ENCODE measurements at regions not wholly inside any gene's neighbourhood (a gene's known extent, or its start where the extent isn't known, plus 50 kb on each side); places are given as distances from the start of the nearest gene placed in this dataset.

DNA sequence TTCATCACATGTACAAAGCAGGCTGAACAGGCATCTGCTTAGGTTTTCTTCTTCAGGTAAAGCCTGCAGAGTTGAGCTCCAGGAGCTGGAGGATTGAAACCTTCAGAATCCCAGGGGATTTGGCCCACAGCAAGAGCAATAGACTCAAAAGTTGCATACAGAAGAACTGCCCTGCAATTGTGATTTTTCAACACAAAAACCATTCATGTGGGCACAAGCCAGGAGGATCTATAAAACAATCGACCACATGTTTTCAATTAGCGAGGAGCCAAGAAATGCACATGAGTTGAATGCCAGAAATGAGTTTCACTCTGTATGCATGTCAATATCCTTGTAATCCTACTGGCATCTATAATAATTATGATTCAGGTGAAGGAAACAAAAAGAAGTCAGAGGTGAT is 576.4 kb downstream of the HDGFL1 start:
- CTCF ChIA-PET = no interaction called here
- POLR2A ChIA-PET (ENCODE audit: low non-redundant PET) = no interaction called here
- no peak for DNase-seq (ENCODE audit: low spot score)
- H3K27ac ChIP-seq = no peak overlapping the region
- TF ChIP-seq, protein P1, sequence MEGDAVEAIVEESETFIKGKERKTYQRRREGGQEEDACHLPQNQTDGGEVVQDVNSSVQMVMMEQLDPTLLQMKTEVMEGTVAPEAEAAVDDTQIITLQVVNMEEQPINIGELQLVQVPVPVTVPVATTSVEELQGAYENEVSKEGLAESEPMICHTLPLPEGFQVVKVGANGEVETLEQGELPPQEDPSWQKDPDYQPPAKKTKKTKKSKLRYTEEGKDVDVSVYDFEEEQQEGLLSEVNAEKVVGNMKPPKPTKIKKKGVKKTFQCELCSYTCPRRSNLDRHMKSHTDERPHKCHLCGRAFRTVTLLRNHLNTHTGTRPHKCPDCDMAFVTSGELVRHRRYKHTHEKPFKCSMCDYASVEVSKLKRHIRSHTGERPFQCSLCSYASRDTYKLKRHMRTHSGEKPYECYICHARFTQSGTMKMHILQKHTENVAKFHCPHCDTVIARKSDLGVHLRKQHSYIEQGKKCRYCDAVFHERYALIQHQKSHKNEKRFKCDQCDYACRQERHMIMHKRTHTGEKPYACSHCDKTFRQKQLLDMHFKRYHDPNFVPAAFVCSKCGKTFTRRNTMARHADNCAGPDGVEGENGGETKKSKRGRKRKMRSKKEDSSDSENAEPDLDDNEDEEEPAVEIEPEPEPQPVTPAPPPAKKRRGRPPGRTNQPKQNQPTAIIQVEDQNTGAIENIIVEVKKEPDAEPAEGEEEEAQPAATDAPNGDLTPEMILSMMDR (conservative IDR thresholded peaks at IDR 0.05; ENCODE audit: low read depth) = no peak

DNA sequence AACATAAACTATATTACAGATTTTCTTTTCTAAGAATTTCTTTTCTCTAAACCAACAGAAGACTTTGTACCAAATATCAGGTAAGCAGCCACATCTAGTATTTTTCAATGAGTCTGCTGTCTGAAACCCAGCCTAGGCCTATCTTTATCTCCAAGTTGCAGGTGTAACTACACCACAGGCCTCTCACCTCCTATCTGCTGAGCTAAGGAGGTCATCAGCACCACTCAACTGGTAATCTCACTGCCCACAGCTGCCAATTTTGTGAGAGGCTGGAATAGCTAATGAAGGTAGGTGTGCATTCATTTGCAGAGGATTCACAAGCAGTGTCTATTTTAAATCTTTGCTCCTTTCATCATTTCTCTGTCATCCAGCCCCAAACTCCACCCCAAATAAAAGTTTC is 584.8 kb downstream of the HDGFL1 start:
- ChIA-PET POLR2A (ENCODE audit: low non-redundant PET) (no interaction called here), CTCF (interaction anchor here (0.6 to 0.7 kb wide), 2 partner anchors 647 to 1830 kb away, joined by 3 read pairs; no protein-coding TSS in a partner anchor)
- TF ChIP-seq, protein P1 (conservative IDR thresholded peaks at IDR 0.05; ENCODE audit: low read depth) = no peak
- H3K27ac ChIP-seq = no peak overlapping the region
- no peak for DNase-seq (ENCODE audit: low spot score)

DNA sequence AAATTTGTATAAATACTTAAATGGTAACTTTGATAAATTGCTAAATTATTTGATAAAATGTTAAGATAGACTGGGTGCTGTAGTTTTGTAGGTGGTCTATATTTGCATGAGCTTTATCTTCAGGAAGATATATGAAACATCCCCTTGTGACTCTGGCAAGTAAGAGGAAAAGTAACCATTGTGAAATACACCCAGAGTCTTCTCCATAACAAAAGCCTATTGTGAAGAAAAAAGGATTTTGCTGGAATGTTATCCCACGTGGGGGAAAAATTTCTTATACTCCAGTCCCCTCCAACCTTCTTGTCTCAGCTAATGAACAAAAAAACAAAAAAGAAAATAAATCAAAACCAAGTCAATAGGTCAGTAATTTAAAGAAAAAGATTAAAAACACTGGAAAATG is 600.7 kb downstream of the HDGFL1 start:
- TF ChIP-seq, protein P1 (conservative IDR thresholded peaks at IDR 0.05; ENCODE audit: low read depth) = no peak
- ChIA-PET POLR2A (ENCODE audit: low non-redundant PET) (no interaction called here), CTCF (no interaction called here)
- no peak for DNase-seq (ENCODE audit: low spot score)
- H3K27ac ChIP-seq = no peak overlapping the region

DNA sequence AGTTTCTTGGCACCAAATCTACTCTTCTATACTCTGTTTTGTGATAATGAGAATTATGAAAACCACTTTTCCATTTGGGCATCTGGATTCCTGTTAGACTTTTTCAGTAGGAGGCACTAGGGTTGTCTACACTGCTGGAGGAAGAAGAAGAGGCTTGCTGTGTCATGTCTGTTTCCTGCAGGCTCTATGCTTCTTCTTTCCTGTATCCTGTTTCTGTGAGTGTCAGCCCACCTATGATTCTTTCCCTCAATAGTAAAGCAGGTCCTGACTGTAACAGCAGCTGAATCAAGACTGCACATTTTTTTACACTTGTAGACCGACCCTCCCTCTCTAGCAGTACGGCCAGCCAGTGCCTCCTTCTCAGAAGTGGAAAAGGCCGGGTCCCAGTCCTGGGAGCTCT is 603.9 kb downstream of the HDGFL1 start:
- POLR2A ChIA-PET (ENCODE audit: low non-redundant PET) = no interaction called here
- no peak overlapping the region for H3K27ac ChIP-seq
- no peak for DNase-seq (ENCODE audit: low spot score)
- CTCF ChIA-PET = no interaction called here
- TF ChIP-seq, protein P1 (conservative IDR thresholded peaks at IDR 0.05; ENCODE audit: low read depth) = no peak

DNA sequence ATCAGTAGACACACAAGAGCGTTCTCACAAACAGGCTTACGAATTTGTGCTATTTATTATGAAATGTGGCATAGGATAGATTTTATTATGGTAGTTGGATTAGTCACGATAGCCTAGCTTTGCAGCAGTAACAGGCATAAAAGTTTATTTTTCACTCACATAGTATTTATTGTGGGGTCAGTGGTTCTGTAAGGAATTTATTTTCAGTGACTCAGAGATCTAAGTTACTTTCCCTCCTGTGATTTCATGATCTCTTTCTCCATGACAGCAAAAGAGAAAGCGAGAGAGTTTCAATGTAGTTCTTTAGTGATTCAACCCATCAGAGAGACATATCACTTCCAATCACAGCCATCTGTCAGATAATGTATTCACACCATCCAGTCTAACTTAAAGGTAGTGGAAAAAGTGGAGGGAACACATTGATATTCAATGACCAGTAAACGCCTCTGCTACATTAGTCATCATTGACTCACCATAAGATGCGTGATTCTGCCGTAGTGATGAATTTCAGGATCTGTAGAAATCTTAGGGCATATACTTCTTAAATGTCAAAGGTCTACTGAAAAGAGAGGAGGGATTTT is 605.5 kb downstream of the HDGFL1 start:
- DNase-seq (ENCODE audit: low spot score) = peak; percentile 49
- no peak overlapping the region for H3K27ac ChIP-seq
- ChIA-PET POLR2A (ENCODE audit: low non-redundant PET) (no interaction called here), CTCF (no interaction called here)
- TF ChIP-seq, protein P1 (conservative IDR thresholded peaks at IDR 0.05; ENCODE audit: low read depth) = no peak

DNA sequence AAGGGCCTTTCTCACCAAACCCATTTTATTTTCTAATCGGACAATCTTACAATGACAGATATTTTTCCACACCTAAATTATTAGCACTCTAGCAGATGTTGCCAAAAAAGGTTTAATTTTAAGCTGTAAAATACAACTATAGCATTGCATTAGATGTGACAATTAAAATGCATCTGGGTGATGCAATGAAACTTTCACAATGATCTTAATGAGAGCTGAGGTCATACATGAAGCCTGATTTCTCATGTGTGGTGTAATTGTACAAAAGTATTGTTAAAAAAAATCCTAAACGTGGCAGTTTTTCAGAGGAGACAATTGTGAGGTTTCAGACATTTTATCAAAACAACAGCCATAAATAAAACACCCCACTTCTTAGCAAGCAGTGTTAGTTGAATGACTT is 606.0 kb downstream of the HDGFL1 start:
- TF ChIP-seq, protein P1 (conservative IDR thresholded peaks at IDR 0.05; ENCODE audit: low read depth) = no peak
- CTCF ChIA-PET = interaction anchor here (0.8 kb wide), 1 partner anchor 470 kb away, joined by 3 read pairs; no protein-coding TSS in a partner anchor
- POLR2A ChIA-PET (ENCODE audit: low non-redundant PET) = no interaction called here
- no peak overlapping the region for H3K27ac ChIP-seq
- no peak for DNase-seq (ENCODE audit: low spot score)
